ENCODE measurements at regions not wholly inside any gene's neighbourhood (a gene's known extent, or its start where the extent isn't known, plus 50 kb on each side); places are given as distances from the start of the nearest gene placed in this dataset.
A peak's percentile ranks its signal among the peaks of the same experiment; 100 is the strongest.

DNA sequence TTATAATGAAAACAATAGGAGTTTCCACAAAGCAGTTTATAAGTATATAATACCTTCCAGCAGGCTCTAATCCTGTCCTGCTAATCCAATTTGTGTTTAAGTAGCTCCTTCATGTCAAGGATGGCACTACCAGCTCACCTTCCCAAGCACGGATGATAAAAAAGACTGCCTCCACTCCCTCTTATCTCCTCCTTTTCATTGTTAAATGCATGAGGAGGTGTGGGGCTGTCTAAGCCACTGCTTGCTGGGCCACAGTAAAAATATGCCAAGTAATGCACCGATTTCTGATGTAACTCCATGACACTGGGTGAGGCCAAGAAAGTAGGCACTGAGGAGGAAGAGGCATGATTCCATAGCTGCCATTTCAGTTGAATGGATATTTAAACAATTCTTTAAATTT lies 193.1 kb downstream of the ZIC5 start:
- DNase-seq (ENCODE audit: extremely low spot score): no peak
- TF ChIP-seq NFRKB (IDR thresholded peaks at IDR 0.05) (no peak), ZNF384 (IDR thresholded peaks at IDR 0.05) (no peak), TARDBP (IDR thresholded peaks at IDR 0.05) (no peak), LEF1 (IDR thresholded peaks at IDR 0.05; ENCODE audit: borderline replicate concordance) (no peak), ARNT (IDR thresholded peaks at IDR 0.05) (no peak), ELF4 (IDR thresholded peaks at IDR 0.05) (no peak), L3MBTL2 (conservative IDR thresholded peaks at IDR 0.05) (no peak)
- ChIA-PET CTCF (no interaction called here), POLR2A (no interaction called here)

GRCh38 chr13:99777873-99778272 lies 193.7 kb downstream of the ZIC5 start:
- TF ChIP-seq FOXA1 (IDR thresholded peaks at IDR 0.05): no peak
- TF ChIP-seq TARDBP (IDR thresholded peaks at IDR 0.05): no peak
- no peak for TF ChIP-seq SP1 (IDR thresholded peaks at IDR 0.05)
- TF ChIP-seq ZNF384 (IDR thresholded peaks at IDR 0.05): no peak
- TF ChIP-seq SUZ12 (IDR thresholded peaks at IDR 0.05): no peak
- TF ChIP-seq L3MBTL2 (conservative IDR thresholded peaks at IDR 0.05): no peak
- TF ChIP-seq PKNOX1 (IDR thresholded peaks at IDR 0.05): no peak
- no peak for TF ChIP-seq HDGF (IDR thresholded peaks at IDR 0.05; ENCODE audit: borderline replicate concordance)
- no peak for TF ChIP-seq CTBP1 (IDR thresholded peaks at IDR 0.05; ENCODE audit: borderline replicate concordance)
- no peak for TF ChIP-seq FOXM1 (IDR thresholded peaks at IDR 0.05; ENCODE audit: borderline replicate concordance)
- no peak for TF ChIP-seq FOXK2 (IDR thresholded peaks at IDR 0.05)
- TF ChIP-seq NFRKB (IDR thresholded peaks at IDR 0.05): no peak
- TF ChIP-seq ELF4 (IDR thresholded peaks at IDR 0.05): no peak
- no peak for TF ChIP-seq LEF1 (IDR thresholded peaks at IDR 0.05; ENCODE audit: borderline replicate concordance)
- no peak for TF ChIP-seq ARNT (IDR thresholded peaks at IDR 0.05)
- ChIA-PET POLR2A (no interaction called here), CTCF (no interaction called here)
- DNase-seq (ENCODE audit: extremely low spot score): no peak

DNA sequence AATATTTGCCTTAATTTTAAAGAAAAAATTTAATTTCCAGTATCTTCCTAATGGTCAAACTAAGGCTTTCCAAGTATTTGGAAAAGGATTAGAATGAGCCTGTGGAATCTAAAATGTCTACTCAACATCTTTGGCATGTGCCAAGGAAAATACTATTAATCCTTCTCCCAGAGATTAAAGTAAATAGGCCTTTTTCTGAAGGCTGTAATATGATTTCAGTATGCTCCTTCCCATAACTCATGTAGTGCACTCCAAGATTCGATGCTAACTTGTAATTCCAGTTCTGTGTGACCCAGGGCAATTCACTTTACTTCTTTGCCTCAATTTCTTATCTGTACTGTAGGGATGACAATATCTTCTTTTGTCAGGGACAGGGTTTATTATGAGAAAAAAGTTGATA lies 196.9 kb downstream of the ZIC5 start:
- DNase-seq (ENCODE audit: extremely low spot score): no peak
- TF ChIP-seq FOXA1 (IDR thresholded peaks at IDR 0.05): no peak
- ChIA-PET POLR2A (no interaction called here), CTCF (no interaction called here)

DNA sequence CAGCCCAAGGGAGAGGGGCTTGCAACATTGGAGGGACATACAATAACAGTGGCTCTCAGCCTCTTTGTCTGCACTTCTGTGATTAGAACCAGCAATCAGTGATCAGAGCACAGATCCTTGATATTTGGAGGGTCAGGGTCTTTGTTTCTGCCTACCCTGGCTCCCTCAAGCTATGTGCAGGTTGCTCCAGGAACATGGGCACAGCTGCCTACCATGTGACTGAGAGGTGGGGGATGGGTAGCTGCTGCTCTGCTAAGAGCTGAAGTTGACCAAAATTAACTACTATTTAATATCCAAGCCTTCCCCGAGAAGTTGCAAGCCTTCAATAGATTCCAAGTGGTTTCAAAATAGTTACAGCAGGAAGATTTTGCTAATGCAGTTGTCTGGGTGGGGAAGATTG lies 202.6 kb downstream of the ZIC5 start:
- CTCF ChIA-PET: interaction anchor here (0.6 kb wide), 1 partner anchor 31 kb away, joined by 3 read pairs; no protein-coding TSS in a partner anchor
- TF ChIP-seq TARDBP (IDR thresholded peaks at IDR 0.05): no peak
- TF ChIP-seq BHLHE40 (IDR thresholded peaks at IDR 0.05; ENCODE audit: borderline replicate concordance): no peak
- TF ChIP-seq FOXK2 (IDR thresholded peaks at IDR 0.05): no peak
- TF ChIP-seq LEF1 (IDR thresholded peaks at IDR 0.05; ENCODE audit: borderline replicate concordance): no peak
- TF ChIP-seq CTBP1 (IDR thresholded peaks at IDR 0.05; ENCODE audit: borderline replicate concordance): no peak
- no peak for TF ChIP-seq SP1 (IDR thresholded peaks at IDR 0.05)
- no peak for TF ChIP-seq SUZ12 (IDR thresholded peaks at IDR 0.05)
- no peak for TF ChIP-seq ARNT (IDR thresholded peaks at IDR 0.05)
- no peak for TF ChIP-seq ZNF384 (IDR thresholded peaks at IDR 0.05)
- TF ChIP-seq ELF4 (IDR thresholded peaks at IDR 0.05): no peak
- no peak for TF ChIP-seq L3MBTL2 (conservative IDR thresholded peaks at IDR 0.05)
- TF ChIP-seq HDGF (IDR thresholded peaks at IDR 0.05; ENCODE audit: borderline replicate concordance): no peak
- TF ChIP-seq FOXM1 (IDR thresholded peaks at IDR 0.05; ENCODE audit: borderline replicate concordance): no peak
- no peak for TF ChIP-seq FOXA1 (IDR thresholded peaks at IDR 0.05)
- TF ChIP-seq PKNOX1 (IDR thresholded peaks at IDR 0.05): no peak
- no peak for TF ChIP-seq NFRKB (IDR thresholded peaks at IDR 0.05)
- POLR2A ChIA-PET: no interaction called here
- DNase-seq (ENCODE audit: extremely low spot score): no peak

DNA sequence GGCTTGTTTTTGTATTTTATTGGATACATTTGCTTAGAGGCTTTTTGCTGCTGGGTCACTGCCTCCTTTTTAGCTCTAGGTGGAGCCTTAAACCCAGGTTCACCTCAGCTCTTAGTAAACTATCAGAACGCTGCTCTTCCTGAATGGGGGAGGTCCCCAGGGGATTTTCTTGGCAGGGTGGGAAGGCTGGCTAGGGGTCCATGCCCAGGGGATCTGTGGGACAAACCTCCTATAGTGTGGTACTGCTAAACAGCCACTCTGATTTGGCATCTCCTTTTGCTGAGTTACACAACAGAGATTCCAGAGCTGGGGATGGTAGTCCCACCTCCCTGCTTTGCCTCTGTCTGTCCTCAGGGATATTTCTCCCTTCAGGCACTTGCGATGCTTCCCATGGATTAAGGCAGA lies 204.9 kb downstream of the ZIC5 start:
- CTCF ChIA-PET: interaction anchor here (0.6 to 0.7 kb wide), 2 partner anchors 76 to 89 kb away, joined by 3 read pairs; no protein-coding TSS in a partner anchor
- TF ChIP-seq SUZ12 (IDR thresholded peaks at IDR 0.05): no peak
- TF ChIP-seq PKNOX1 (IDR thresholded peaks at IDR 0.05): no peak
- TF ChIP-seq TARDBP (IDR thresholded peaks at IDR 0.05): no peak
- TF ChIP-seq L3MBTL2 (conservative IDR thresholded peaks at IDR 0.05): no peak
- no peak for TF ChIP-seq SP1 (IDR thresholded peaks at IDR 0.05)
- no peak for TF ChIP-seq HDGF (IDR thresholded peaks at IDR 0.05; ENCODE audit: borderline replicate concordance)
- TF ChIP-seq ELF4 (IDR thresholded peaks at IDR 0.05): no peak
- no peak for TF ChIP-seq CTBP1 (IDR thresholded peaks at IDR 0.05; ENCODE audit: borderline replicate concordance)
- no peak for TF ChIP-seq ZNF384 (IDR thresholded peaks at IDR 0.05)
- no peak for TF ChIP-seq NFRKB (IDR thresholded peaks at IDR 0.05)
- no peak for TF ChIP-seq FOXA1 (IDR thresholded peaks at IDR 0.05)
- no peak for TF ChIP-seq FOXK2 (IDR thresholded peaks at IDR 0.05)
- TF ChIP-seq FOXM1 (IDR thresholded peaks at IDR 0.05; ENCODE audit: borderline replicate concordance): no peak
- no peak for TF ChIP-seq LEF1 (IDR thresholded peaks at IDR 0.05; ENCODE audit: borderline replicate concordance)
- DNase-seq (ENCODE audit: extremely low spot score): peak; percentile 30
- POLR2A ChIA-PET: no interaction called here

DNA sequence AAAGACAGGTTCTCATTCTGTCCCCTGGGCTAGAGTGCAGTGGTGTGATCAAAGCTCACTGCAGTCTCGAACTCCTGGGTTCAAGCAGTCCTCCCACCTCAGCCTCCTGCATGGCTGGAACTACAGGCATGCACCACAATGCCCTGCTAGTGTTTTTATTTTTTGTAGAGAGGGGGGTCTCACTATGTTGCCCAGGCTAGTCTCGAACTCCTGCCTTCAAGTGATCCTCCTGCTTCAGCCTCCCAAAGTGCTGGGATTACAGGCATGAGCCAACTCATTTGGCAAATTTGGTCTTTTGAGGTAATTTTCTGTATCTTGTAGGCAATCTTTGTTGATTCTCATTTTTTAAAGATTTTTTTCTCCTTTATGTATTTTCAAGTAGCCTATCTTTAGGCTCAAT lies 205.7 kb downstream of the ZIC5 start:
- CTCF ChIA-PET: no interaction called here
- TF ChIP-seq HDGF (IDR thresholded peaks at IDR 0.05; ENCODE audit: borderline replicate concordance) (no peak), FOXM1 (IDR thresholded peaks at IDR 0.05; ENCODE audit: borderline replicate concordance) (no peak), PKNOX1 (IDR thresholded peaks at IDR 0.05) (no peak), ZNF384 (IDR thresholded peaks at IDR 0.05) (no peak), FOXA1 (IDR thresholded peaks at IDR 0.05) (no peak), SP1 (IDR thresholded peaks at IDR 0.05) (no peak), SUZ12 (IDR thresholded peaks at IDR 0.05) (no peak), FOXK2 (IDR thresholded peaks at IDR 0.05) (no peak), ARNT (IDR thresholded peaks at IDR 0.05) (no peak), ELF4 (IDR thresholded peaks at IDR 0.05) (no peak), TARDBP (IDR thresholded peaks at IDR 0.05) (no peak), BHLHE40 (IDR thresholded peaks at IDR 0.05; ENCODE audit: borderline replicate concordance) (no peak), L3MBTL2 (conservative IDR thresholded peaks at IDR 0.05) (no peak), NFRKB (IDR thresholded peaks at IDR 0.05) (no peak), LEF1 (IDR thresholded peaks at IDR 0.05; ENCODE audit: borderline replicate concordance) (no peak), CTBP1 (IDR thresholded peaks at IDR 0.05; ENCODE audit: borderline replicate concordance) (no peak)
- DNase-seq (ENCODE audit: extremely low spot score): no peak
- POLR2A ChIA-PET: no interaction called here

All from HEK293T (cell line).